ENCODE measurements at regions not wholly inside any gene's neighbourhood (a gene's known extent, or its start where the extent isn't known, plus 50 kb on each side); places are given as distances from the start of the nearest gene placed in this dataset.

DNA sequence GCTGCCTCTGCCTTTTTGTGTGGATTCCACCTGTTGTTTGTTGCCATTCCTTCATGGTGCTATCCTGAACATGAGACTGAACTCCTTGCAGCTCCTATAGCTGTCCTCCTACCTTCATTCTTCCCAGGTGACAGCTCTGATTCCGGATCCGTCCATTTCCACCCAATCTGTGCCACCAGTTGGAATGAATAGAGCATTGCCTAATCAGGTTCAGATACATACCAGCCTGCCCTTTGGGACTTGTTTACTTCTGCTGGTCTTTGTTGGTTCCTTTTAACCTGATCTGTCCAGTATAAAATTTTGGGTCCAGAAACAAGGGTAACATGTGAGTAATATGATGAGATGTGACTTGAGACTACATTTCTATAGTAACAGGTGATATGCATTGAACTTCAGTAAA lies 136.3 kb upstream of the IGF1 start:
- TF ChIP-seq, protein P1, sequence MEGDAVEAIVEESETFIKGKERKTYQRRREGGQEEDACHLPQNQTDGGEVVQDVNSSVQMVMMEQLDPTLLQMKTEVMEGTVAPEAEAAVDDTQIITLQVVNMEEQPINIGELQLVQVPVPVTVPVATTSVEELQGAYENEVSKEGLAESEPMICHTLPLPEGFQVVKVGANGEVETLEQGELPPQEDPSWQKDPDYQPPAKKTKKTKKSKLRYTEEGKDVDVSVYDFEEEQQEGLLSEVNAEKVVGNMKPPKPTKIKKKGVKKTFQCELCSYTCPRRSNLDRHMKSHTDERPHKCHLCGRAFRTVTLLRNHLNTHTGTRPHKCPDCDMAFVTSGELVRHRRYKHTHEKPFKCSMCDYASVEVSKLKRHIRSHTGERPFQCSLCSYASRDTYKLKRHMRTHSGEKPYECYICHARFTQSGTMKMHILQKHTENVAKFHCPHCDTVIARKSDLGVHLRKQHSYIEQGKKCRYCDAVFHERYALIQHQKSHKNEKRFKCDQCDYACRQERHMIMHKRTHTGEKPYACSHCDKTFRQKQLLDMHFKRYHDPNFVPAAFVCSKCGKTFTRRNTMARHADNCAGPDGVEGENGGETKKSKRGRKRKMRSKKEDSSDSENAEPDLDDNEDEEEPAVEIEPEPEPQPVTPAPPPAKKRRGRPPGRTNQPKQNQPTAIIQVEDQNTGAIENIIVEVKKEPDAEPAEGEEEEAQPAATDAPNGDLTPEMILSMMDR (IDR thresholded peaks at IDR 0.05): no peak
- TF ChIP-seq POLR2A (IDR thresholded peaks at IDR 0.05) (no peak), POLR2AphosphoS5 (IDR thresholded peaks at IDR 0.05; ENCODE audit: insufficient read depth in 1 of 2, low read depth in 1 of 2) (no peak)
